ENCODE measurements at regions not wholly inside any gene's neighbourhood (a gene's known extent, or its start where the extent isn't known, plus 50 kb on each side); places are given as distances from the start of the nearest gene placed in this dataset.

GRCh38 chr15:62391641-62392262 is 226.7 kb upstream of the C2CD4B start:
- Histone ChIP-seq H3K27me3 (ENCODE audit: insufficient read depth, poor library complexity, severe bottlenecking) (peaks cover 7% of the 10 kb centered on the region), H3K4me3 (replicated peaks; ENCODE audit: insufficient read depth, low read length) (peak overlapping the region; percentile 98), H3K27ac (replicated peaks) (no peak overlapping the region)
- no peak for TF ChIP-seq SPI1 (IDR thresholded peaks at IDR 0.05; ENCODE audit: borderline replicate concordance, low read depth)
- no peak for TF ChIP-seq REST (IDR thresholded peaks at IDR 0.05; ENCODE audit: insufficient replicate concordance, low read depth)
- no peak for TF ChIP-seq GABPA (IDR thresholded peaks at IDR 0.05; ENCODE audit: low read depth)
- no peak for TF ChIP-seq POLR2AphosphoS5 (IDR thresholded peaks at IDR 0.05; ENCODE audit: low read depth)
- DNase-seq (ENCODE audit: low read depth in 1 of 2, low spot score in 1 of 2): peak in 1 of 2 experiments; percentile 27

GRCh38 chr15:62392376-62392775 is 227.3 kb upstream of the C2CD4B start:
- DNase-seq (ENCODE audit: low read depth in 1 of 2, low spot score in 1 of 2): peak in 1 of 2 experiments; percentile 8
- no peak for TF ChIP-seq REST (IDR thresholded peaks at IDR 0.05; ENCODE audit: insufficient replicate concordance, low read depth)
- TF ChIP-seq, protein P1, sequence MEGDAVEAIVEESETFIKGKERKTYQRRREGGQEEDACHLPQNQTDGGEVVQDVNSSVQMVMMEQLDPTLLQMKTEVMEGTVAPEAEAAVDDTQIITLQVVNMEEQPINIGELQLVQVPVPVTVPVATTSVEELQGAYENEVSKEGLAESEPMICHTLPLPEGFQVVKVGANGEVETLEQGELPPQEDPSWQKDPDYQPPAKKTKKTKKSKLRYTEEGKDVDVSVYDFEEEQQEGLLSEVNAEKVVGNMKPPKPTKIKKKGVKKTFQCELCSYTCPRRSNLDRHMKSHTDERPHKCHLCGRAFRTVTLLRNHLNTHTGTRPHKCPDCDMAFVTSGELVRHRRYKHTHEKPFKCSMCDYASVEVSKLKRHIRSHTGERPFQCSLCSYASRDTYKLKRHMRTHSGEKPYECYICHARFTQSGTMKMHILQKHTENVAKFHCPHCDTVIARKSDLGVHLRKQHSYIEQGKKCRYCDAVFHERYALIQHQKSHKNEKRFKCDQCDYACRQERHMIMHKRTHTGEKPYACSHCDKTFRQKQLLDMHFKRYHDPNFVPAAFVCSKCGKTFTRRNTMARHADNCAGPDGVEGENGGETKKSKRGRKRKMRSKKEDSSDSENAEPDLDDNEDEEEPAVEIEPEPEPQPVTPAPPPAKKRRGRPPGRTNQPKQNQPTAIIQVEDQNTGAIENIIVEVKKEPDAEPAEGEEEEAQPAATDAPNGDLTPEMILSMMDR (IDR thresholded peaks at IDR 0.05; ENCODE audit: insufficient read depth, low read length): no peak
- TF ChIP-seq SPI1 (IDR thresholded peaks at IDR 0.05; ENCODE audit: borderline replicate concordance, low read depth): no peak
- TF ChIP-seq POLR2AphosphoS5 (IDR thresholded peaks at IDR 0.05; ENCODE audit: low read depth): no peak
- TF ChIP-seq GABPA (IDR thresholded peaks at IDR 0.05; ENCODE audit: low read depth): no peak
- Histone ChIP-seq H3K4me3 (replicated peaks; ENCODE audit: insufficient read depth, low read length) (no peak overlapping the region), H3K27ac (replicated peaks) (no peak overlapping the region), H3K27me3 (ENCODE audit: insufficient read depth, poor library complexity, severe bottlenecking) (peaks cover 7% of the 10 kb centered on the region)

GRCh38 chr15:62393196-62393595 is 228.1 kb upstream of the C2CD4B start:
- Histone ChIP-seq H3K27ac (replicated peaks) (no peak overlapping the region), H3K4me3 (replicated peaks; ENCODE audit: insufficient read depth, low read length) (no peak overlapping the region), H3K27me3 (ENCODE audit: insufficient read depth, poor library complexity, severe bottlenecking) (peaks cover 7% of the 10 kb centered on the region)
- DNase-seq (ENCODE audit: low read depth in 1 of 2, low spot score in 1 of 2): no peak
- TF ChIP-seq, protein P1 (IDR thresholded peaks at IDR 0.05; ENCODE audit: insufficient read depth, low read length): no peak
- TF ChIP-seq REST (IDR thresholded peaks at IDR 0.05; ENCODE audit: insufficient replicate concordance, low read depth) (no peak), SPI1 (IDR thresholded peaks at IDR 0.05; ENCODE audit: borderline replicate concordance, low read depth) (no peak), GABPA (IDR thresholded peaks at IDR 0.05; ENCODE audit: low read depth) (no peak), POLR2AphosphoS5 (IDR thresholded peaks at IDR 0.05; ENCODE audit: low read depth) (no peak)
